ENCODE measurements at regions not wholly inside any gene's neighbourhood (a gene's known extent, or its start where the extent isn't known, plus 50 kb on each side); places are given as distances from the start of the nearest gene placed in this dataset.

DNA sequence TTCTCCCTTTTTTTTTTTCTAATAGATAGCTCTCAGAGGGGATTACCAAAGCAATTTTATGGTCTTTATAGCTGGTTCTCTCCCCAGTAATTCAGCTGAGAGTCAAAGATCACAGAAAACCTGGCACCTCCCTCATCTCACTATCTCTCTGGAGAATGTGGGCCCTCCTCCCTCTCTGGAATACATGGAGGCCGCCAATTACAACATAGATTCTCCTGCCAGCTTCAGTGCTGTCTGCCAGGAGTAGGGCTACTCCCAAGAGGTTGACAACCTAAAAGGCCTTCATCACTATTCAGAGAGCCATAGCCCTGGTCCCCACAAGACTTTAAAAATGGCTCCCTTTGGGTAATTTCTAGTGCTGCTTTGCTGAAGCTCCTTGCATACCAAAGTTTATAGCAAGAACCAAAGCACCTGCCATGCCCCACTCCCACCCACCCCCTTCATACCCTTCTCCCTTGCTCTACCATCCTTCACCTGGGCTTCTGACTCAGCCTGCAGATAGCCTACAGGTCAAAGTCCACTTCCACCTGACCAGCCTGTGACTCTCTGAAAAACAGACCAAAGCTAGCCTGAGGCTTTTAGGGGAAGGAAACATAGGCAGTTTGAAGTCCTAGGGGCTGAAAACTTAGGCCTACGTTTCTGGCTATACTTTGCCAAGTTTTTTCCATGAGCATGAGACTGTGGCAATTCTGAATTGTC lies 472.3 kb downstream of the TNS1 start:
- H3K79me2 ChIP-seq (ENCODE audit: control insufficient read depth, insufficient read depth, low read length), result no peaks in the 10 kb centered on the region
- H3K9me3 ChIP-seq (replicated peaks; ENCODE audit: control insufficient read depth, insufficient read depth, low read length), result no peaks in the 10 kb centered on the region; the same call in 2 of the 3 replicates
- H3K4me1 ChIP-seq (ENCODE audit: control insufficient read depth, insufficient read depth, low read length), result no peaks in the 10 kb centered on the region
- in situ Hi-C loops (cut with MboI) (no loop called here), intact Hi-C loops (cut with micrococcal nuclease; ENCODE audit: unreplicated experiment) (no loop called here)
- SMC1A ChIA-PET (ENCODE audit: uncharacterized antibody, unreplicated experiment), result no interaction called here
- RAD21 ChIA-PET (ENCODE audit: unreplicated experiment), result no interaction called here
- H3K4me2 ChIP-seq (ENCODE audit: control insufficient read depth, insufficient read depth), result no peak overlapping the region
- no peaks in the 10 kb centered on the region for H3K36me3 ChIP-seq (ENCODE audit: control insufficient read depth in 2 of 2, insufficient read depth in 2 of 2, low read length in 1 of 2)
- POLR2A ChIA-PET, result interaction anchor here (1.7 kb wide), 1 partner anchor 15 kb away, joined by 4 read pairs; no protein-coding TSS in a partner anchor
- H2AFZ ChIP-seq (ENCODE audit: control insufficient read depth, low read depth, low read length), result no peak overlapping the region
- H3K27ac ChIP-seq (ENCODE audit: control insufficient read depth, insufficient read depth), result no peak overlapping the region
- no peaks in the 10 kb centered on the region for H4K20me1 ChIP-seq (ENCODE audit: control insufficient read depth, insufficient read depth)
- FAIRE-seq (no peak), ATAC-seq (no peak), DNase-seq (ENCODE audit: low read depth, low spot score) (no peak)
- H3K27me3 ChIP-seq (replicated peaks in 1 of 2; ENCODE audit: control insufficient read depth in 2 of 2, insufficient read depth in 2 of 2, low read length in 1 of 2), result no peaks in the 10 kb centered on the region; a peak in 1 of 4 replicates
- no peak for TF ChIP-seq SMAD5 (IDR thresholded peaks at IDR 0.05; ENCODE audit: low read depth)
- TF ChIP-seq, protein P1, sequence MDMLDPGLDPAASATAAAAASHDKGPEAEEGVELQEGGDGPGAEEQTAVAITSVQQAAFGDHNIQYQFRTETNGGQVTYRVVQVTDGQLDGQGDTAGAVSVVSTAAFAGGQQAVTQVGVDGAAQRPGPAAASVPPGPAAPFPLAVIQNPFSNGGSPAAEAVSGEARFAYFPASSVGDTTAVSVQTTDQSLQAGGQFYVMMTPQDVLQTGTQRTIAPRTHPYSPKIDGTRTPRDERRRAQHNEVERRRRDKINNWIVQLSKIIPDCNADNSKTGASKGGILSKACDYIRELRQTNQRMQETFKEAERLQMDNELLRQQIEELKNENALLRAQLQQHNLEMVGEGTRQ (IDR thresholded peaks at IDR 0.05; ENCODE audit: borderline replicate concordance, low read depth, low read length), result no peak
- no peak overlapping the region for H3K9ac ChIP-seq (ENCODE audit: control insufficient read depth, insufficient read depth, low read length)
- BruUV-seq (replicated peaks), result no TSS peak
- no peak overlapping the region for H3K4me3 ChIP-seq
- CTCF ChIA-PET, result interaction anchor here (1.3 to 1.4 kb wide), 3 partner anchors 9 to 832 kb away, joined by 3 read pairs; no protein-coding TSS in a partner anchor
- WGBS (ENCODE audit: insufficient coverage, insufficient replicate concordance, low lambda C conversion rate, missing lambda C conversion rate), result 0% methylated on average over 2 of the region's 2 CpGs

DNA sequence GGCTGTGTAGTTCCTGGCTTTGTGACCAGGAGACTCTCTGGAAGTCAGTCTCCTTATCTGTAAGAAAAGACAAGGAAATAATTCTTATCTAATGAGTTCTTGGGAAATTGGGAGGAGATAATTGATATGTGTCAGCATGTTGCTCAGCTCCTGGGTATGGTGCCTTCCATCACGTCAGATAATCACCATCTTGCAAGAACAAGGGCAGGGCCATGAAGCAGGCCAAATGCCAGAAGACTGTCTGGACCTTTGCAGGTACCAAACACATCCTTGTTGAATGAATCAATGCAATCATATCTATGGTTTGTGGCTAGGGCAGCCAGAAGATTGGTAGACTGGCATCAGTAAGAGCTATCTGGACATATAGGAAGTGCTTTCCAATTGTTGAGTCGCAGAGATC lies 473.5 kb downstream of the TNS1 start:
- Histone ChIP-seq H4K20me1 (ENCODE audit: control insufficient read depth, insufficient read depth) (no peaks in the 10 kb centered on the region), H3K4me1 (ENCODE audit: control insufficient read depth, insufficient read depth, low read length) (no peaks in the 10 kb centered on the region), H3K9me3 (replicated peaks; ENCODE audit: control insufficient read depth, insufficient read depth, low read length) (no peaks in the 10 kb centered on the region; the same call in 2 of the 3 replicates), H3K79me2 (ENCODE audit: control insufficient read depth, insufficient read depth, low read length) (no peaks in the 10 kb centered on the region), H3K27ac (ENCODE audit: control insufficient read depth, insufficient read depth) (no peak overlapping the region), H2AFZ (ENCODE audit: control insufficient read depth, low read depth, low read length) (no peak overlapping the region), H3K27me3 (replicated peaks in 1 of 2; ENCODE audit: control insufficient read depth in 2 of 2, insufficient read depth in 2 of 2, low read length in 1 of 2) (no peaks in the 10 kb centered on the region; a peak in 1 of 4 replicates), H3K4me3 (no peak overlapping the region), H3K4me2 (ENCODE audit: control insufficient read depth, insufficient read depth) (no peak overlapping the region), H3K9ac (ENCODE audit: control insufficient read depth, insufficient read depth, low read length) (no peak overlapping the region), H3K36me3 (ENCODE audit: control insufficient read depth in 2 of 2, insufficient read depth in 2 of 2, low read length in 1 of 2) (no peaks in the 10 kb centered on the region)
- FAIRE-seq (no peak), DNase-seq (ENCODE audit: low read depth, low spot score) (no peak), ATAC-seq (no peak)
- ChIA-PET CTCF (no interaction called here), POLR2A (interaction anchor here (1.7 kb wide), 1 partner anchor 14 kb away, joined by 4 read pairs; no protein-coding TSS in a partner anchor), RAD21 (ENCODE audit: unreplicated experiment) (no interaction called here), SMC1A (ENCODE audit: uncharacterized antibody, unreplicated experiment) (no interaction called here)
- BruUV-seq (replicated peaks), result no TSS peak
- in situ Hi-C loops (cut with MboI) (no loop called here), intact Hi-C loops (cut with micrococcal nuclease; ENCODE audit: unreplicated experiment) (no loop called here)
- WGBS (ENCODE audit: insufficient coverage, insufficient replicate concordance, low lambda C conversion rate, missing lambda C conversion rate), result 8% methylated on average over 2 of the region's 2 CpGs
- TF ChIP-seq TAF1 (IDR thresholded peaks at IDR 0.05; ENCODE audit: borderline replicate concordance, low read depth, low read length), result no peak
- TF ChIP-seq, protein P2, sequence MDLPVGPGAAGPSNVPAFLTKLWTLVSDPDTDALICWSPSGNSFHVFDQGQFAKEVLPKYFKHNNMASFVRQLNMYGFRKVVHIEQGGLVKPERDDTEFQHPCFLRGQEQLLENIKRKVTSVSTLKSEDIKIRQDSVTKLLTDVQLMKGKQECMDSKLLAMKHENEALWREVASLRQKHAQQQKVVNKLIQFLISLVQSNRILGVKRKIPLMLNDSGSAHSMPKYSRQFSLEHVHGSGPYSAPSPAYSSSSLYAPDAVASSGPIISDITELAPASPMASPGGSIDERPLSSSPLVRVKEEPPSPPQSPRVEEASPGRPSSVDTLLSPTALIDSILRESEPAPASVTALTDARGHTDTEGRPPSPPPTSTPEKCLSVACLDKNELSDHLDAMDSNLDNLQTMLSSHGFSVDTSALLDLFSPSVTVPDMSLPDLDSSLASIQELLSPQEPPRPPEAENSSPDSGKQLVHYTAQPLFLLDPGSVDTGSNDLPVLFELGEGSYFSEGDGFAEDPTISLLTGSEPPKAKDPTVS (IDR thresholded peaks at IDR 0.05; ENCODE audit: low read depth, low read length), result no peak
- TF ChIP-seq, protein P3, sequence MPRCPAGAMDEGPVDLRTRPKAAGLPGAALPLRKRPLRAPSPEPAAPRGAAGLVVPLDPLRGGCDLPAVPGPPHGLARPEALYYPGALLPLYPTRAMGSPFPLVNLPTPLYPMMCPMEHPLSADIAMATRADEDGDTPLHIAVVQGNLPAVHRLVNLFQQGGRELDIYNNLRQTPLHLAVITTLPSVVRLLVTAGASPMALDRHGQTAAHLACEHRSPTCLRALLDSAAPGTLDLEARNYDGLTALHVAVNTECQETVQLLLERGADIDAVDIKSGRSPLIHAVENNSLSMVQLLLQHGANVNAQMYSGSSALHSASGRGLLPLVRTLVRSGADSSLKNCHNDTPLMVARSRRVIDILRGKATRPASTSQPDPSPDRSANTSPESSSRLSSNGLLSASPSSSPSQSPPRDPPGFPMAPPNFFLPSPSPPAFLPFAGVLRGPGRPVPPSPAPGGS (IDR thresholded peaks at IDR 0.05; ENCODE audit: borderline replicate concordance, insufficient read depth, low read depth, low read length, poor library complexity, severe bottlenecking), result no peak
- TF ChIP-seq, protein P4, sequence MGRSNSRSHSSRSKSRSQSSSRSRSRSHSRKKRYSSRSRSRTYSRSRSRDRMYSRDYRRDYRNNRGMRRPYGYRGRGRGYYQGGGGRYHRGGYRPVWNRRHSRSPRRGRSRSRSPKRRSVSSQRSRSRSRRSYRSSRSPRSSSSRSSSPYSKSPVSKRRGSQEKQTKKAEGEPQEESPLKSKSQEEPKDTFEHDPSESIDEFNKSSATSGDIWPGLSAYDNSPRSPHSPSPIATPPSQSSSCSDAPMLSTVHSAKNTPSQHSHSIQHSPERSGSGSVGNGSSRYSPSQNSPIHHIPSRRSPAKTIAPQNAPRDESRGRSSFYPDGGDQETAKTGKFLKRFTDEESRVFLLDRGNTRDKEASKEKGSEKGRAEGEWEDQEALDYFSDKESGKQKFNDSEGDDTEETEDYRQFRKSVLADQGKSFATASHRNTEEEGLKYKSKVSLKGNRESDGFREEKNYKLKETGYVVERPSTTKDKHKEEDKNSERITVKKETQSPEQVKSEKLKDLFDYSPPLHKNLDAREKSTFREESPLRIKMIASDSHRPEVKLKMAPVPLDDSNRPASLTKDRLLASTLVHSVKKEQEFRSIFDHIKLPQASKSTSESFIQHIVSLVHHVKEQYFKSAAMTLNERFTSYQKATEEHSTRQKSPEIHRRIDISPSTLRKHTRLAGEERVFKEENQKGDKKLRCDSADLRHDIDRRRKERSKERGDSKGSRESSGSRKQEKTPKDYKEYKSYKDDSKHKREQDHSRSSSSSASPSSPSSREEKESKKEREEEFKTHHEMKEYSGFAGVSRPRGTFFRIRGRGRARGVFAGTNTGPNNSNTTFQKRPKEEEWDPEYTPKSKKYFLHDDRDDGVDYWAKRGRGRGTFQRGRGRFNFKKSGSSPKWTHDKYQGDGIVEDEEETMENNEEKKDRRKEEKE (IDR thresholded peaks at IDR 0.05), result no peak
- TF ChIP-seq RUNX3 (IDR thresholded peaks at IDR 0.05; ENCODE audit: low read length), result no peak
- no peak for TF ChIP-seq POU2F2 (IDR thresholded peaks at IDR 0.05; ENCODE audit: borderline replicate concordance, low read depth, low read length)

All from GM12878 (cell line).